ENCODE measurements at regions not wholly inside any gene's neighbourhood (a gene's known extent, or its start where the extent isn't known, plus 50 kb on each side); places are given as distances from the start of the nearest gene placed in this dataset.

DNA sequence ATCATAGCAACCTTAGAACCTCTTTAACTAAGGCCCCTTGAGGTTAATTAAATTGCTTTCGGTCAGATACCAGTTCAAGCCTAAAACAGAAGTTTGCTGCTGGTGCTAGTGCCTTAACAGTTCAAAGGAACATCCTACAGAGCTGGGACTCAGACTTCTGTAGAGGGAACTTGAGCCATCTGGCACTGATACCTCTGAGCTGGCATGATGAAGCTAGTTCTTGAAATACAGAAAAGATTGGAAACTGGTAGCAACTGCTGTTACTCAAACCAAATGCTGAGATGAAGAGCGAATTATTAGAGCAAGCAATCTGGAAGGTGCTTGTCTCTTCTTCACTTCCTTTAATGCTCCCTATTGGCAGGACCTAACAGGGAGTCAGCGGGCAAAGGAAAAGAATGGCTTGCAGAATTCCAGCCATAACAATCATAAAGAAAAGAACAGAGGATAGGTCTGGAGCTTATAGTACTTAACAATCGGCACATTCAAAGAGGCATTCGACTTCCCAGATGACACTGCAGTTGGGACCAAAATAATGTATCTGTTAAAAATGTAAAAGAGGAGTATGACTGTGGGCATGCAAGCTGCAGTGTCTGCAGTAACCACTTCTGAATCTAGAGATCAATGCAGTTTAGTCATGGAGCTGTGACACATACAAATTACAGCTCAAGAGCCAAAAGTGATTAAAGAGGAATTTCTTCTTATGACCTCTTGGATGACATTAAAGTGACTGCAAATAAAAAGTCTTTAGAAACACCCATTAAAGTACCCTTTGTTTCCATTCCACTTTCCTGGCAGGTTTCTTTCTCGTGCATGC is 298.9 kb downstream of the PDGFC start:
- in situ Hi-C loops (cut with MboI; ENCODE audit: low sequenced_read_pairs in 4 of 4), result no loop called here
- TF ChIP-seq POLR2A (IDR thresholded peaks at IDR 0.05) (no peak), CTCF (IDR thresholded peaks at IDR 0.05 in 4 of 5, conservative IDR thresholded peaks at IDR 0.05 in 1 of 5) (no peak)
- Histone ChIP-seq H3K4me1 (peaks cover 0 to 6% of the 10 kb centered on the region in 2 donors), H3K9me3 (no peaks in the 10 kb centered on the region), H3K27ac (no peak overlapping the region), H3K4me3 (no peak overlapping the region), H3K36me3 (no peaks in the 10 kb centered on the region), H3K27me3 (no peaks in the 10 kb centered on the region)
- intact Hi-C loops (cut with DNase I; ENCODE audit: low total_unique reads), result loop anchor here (10.0 kb wide), 1 partner anchor 292 kb away; no protein-coding TSS in a partner anchor
- no peak for ATAC-seq
- no peak for DNase-seq

GRCh38 chr4:156665780-156666366 is 305.7 kb downstream of the PDGFC start:
- Histone ChIP-seq H3K4me1 (no peaks in the 10 kb centered on the region), H3K27me3 (no peaks in the 10 kb centered on the region), H3K4me3 (no peak overlapping the region), H3K9me3 (no peaks in the 10 kb centered on the region), H3K36me3 (no peaks in the 10 kb centered on the region), H3K27ac (no peak overlapping the region)
- intact Hi-C loops (cut with DNase I; ENCODE audit: low total_unique reads), result no loop called here
- DNase-seq (no peak), ATAC-seq (no peak)
- in situ Hi-C loops (cut with MboI; ENCODE audit: low sequenced_read_pairs in 4 of 4), result no loop called here
- TF ChIP-seq POLR2A (IDR thresholded peaks at IDR 0.05), result no peak
- no peak for TF ChIP-seq CTCF (IDR thresholded peaks at IDR 0.05 in 4 of 5, conservative IDR thresholded peaks at IDR 0.05 in 1 of 5)

DNA sequence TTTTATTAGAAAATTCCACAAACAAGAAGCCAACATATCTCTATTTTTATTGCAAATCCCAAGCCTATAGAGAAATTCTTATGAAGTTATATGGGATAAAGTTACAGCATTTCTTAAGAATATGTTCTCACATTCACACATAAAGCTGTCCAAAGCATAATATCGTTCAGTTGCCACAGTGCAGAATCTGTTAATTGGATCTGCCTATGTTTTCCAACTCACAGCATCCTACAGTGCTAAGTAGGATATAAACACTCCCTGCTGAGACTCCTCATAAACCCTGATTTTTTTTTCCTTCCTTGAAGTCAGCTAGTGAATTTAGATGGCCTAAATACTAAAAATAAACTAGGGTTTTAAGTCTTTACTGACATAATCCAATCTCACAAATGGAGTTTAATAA is 307.9 kb downstream of the PDGFC start:
- intact Hi-C loops (cut with DNase I; ENCODE audit: low total_unique reads), result no loop called here
- DNase-seq, result no peak
- in situ Hi-C loops (cut with MboI; ENCODE audit: low sequenced_read_pairs in 4 of 4), result no loop called here

DNA sequence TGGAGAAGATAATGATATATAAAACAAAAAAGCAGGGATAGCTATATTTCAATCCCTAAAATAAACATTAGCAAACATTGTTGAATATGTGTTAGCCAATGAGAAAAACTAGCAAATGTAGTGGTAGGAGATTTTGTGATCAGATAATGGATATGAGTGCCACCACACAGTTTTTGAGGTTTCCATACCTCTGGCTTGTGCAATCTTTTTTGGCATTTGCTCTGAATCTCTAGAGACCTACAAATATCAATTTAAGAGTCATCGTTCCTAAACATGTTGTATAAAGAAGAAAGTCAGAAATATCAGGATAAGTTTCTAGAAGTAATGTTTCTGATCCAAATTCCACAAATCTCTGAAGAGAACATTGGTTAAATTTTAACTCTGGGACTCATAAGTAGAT is 308.7 kb downstream of the PDGFC start:
- Histone ChIP-seq H3K36me3 (no peaks in the 10 kb centered on the region), H3K27me3 (no peaks in the 10 kb centered on the region), H3K27ac (no peak overlapping the region), H3K9me3 (no peaks in the 10 kb centered on the region), H3K4me1 (no peaks in the 10 kb centered on the region), H3K4me3 (no peak overlapping the region)
- DNase-seq (no peak), ATAC-seq (no peak)
- TF ChIP-seq CTCF (IDR thresholded peaks at IDR 0.05 in 4 of 5, conservative IDR thresholded peaks at IDR 0.05 in 1 of 5), result no peak
- no peak for TF ChIP-seq POLR2A (IDR thresholded peaks at IDR 0.05)
- intact Hi-C loops (cut with DNase I; ENCODE audit: low total_unique reads) (no loop called here), in situ Hi-C loops (cut with MboI; ENCODE audit: low sequenced_read_pairs in 4 of 4) (no loop called here)

More for the DNA sequence above, 307.9 kb downstream of the PDGFC start:
- H3K27ac ChIP-seq, result no peak overlapping the region
- H3K27me3 ChIP-seq, result no peaks in the 10 kb centered on the region
- no peaks in the 10 kb centered on the region for H3K9me3 ChIP-seq
- no peak for TF ChIP-seq POLR2A (IDR thresholded peaks at IDR 0.05)
- TF ChIP-seq CTCF (IDR thresholded peaks at IDR 0.05 in 4 of 5, conservative IDR thresholded peaks at IDR 0.05 in 1 of 5), result no peak
- no peaks in the 10 kb centered on the region for H3K36me3 ChIP-seq
- no peaks in the 10 kb centered on the region for H3K4me1 ChIP-seq
- H3K4me3 ChIP-seq, result no peak overlapping the region
- ATAC-seq, result no peak

Data from gastrocnemius medialis (tissue), 4 donors.